A673 (cell line): ENCODE measurements at regions not wholly inside any gene's neighbourhood (a gene's known extent, or its start where the extent isn't known, plus 50 kb on each side); places are given as distances from the start of the nearest gene placed in this dataset.

Experiments
- EZH2 ChIP-seq: fragments of 200-600 bp; sonication (generic); IDR thresholded peaks from 2 replicates; pipeline ENCODE4 v1.6.1; 2017; ENCODE audit warnings: borderline replicate concordance, low read depth, mild to moderate bottlenecking, mixed read lengths, antibody characterized with exemption, low read length; ENCODE audit not compliant: poor library complexity, severe bottlenecking
- TF ChIP-seq, protein P1 (sequence below): fragments of 300-800, 200-600 bp; sonication (generic); conservative IDR thresholded peaks from 2 replicates; pipeline ENCODE4 v1.5.1; 2017; ENCODE audit warnings: low read depth, mild to moderate bottlenecking, antibody characterized with exemption, low read length, moderate library complexity, mixed read lengths

DNA sequence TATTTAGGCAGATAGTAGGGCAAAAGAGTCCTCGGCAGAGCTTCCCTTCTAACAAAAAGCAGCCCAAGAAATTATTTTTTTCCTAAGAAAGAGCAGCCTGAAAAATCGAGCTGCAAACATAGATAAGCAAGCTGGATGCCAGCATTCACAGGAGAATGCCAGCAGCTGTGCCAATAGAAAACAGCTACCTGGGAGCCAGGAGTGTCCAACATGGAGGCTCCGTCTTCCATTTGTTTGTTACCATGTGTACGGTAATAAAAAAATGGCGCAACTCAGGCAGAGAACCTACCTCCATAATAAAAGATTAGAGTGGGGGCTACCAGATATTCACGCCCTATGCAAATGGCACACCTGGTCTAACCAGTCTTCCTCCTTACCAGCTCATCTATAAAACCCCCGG is 77.6 kb upstream of the IPO5 start:
- TF ChIP-seq, protein P1, sequence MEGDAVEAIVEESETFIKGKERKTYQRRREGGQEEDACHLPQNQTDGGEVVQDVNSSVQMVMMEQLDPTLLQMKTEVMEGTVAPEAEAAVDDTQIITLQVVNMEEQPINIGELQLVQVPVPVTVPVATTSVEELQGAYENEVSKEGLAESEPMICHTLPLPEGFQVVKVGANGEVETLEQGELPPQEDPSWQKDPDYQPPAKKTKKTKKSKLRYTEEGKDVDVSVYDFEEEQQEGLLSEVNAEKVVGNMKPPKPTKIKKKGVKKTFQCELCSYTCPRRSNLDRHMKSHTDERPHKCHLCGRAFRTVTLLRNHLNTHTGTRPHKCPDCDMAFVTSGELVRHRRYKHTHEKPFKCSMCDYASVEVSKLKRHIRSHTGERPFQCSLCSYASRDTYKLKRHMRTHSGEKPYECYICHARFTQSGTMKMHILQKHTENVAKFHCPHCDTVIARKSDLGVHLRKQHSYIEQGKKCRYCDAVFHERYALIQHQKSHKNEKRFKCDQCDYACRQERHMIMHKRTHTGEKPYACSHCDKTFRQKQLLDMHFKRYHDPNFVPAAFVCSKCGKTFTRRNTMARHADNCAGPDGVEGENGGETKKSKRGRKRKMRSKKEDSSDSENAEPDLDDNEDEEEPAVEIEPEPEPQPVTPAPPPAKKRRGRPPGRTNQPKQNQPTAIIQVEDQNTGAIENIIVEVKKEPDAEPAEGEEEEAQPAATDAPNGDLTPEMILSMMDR = no peak
- no peak for TF ChIP-seq EZH2
